GM23248 (cell line): ENCODE measurements at regions not wholly inside any gene's neighbourhood (a gene's known extent, or its start where the extent isn't known, plus 50 kb on each side); places are given as distances from the start of the nearest gene placed in this dataset.

Experiments
- DNase-seq: peaks from one replicate; pipeline ENCODE4 v3.0.0-alpha.2; 2015
- H2AFZ ChIP-seq: fragments of 200-600 bp; sonication (generic); 2 replicates; pipeline ENCODE4 v1.6.1; 2016; ENCODE audit warnings: antibody characterized with exemption
- H3F3A ChIP-seq: fragments of 200-600 bp; sonication (generic); 2 replicates; pipeline ENCODE4 v1.6.1; 2016; ENCODE audit warnings: mild to moderate bottlenecking, antibody characterized with exemption, mixed run types; ENCODE audit not compliant: insufficient read depth
- H3K27ac ChIP-seq: fragments of 200-600 bp; sonication (generic); 2 replicates; pipeline ENCODE4 v1.5.1; 2016; ENCODE audit warnings: mild to moderate bottlenecking
- H3K27me3 ChIP-seq: fragments of 200-600 bp; sonication (generic); replicated peaks from 2 replicates; pipeline ENCODE4 v1.6.1; 2016; ENCODE audit warnings: mild to moderate bottlenecking; ENCODE audit not compliant: insufficient read depth
- H3K36me3 ChIP-seq: fragments of 200-600 bp; sonication (generic); 2 replicates; pipeline ENCODE4 v1.6.1; 2016; ENCODE audit warnings: low read depth, mild to moderate bottlenecking
- H3K4me1 ChIP-seq: fragments of 200-600 bp; sonication (generic); 2 replicates; pipeline ENCODE4 v1.6.1; 2016; ENCODE audit warnings: mild to moderate bottlenecking; ENCODE audit not compliant: insufficient read depth
- H3K4me2 ChIP-seq: fragments of 200-600 bp; sonication (generic); one replicate; pipeline ENCODE4 v1.6.1; 2016; ENCODE audit warnings: mild to moderate bottlenecking; ENCODE audit not compliant: unreplicated experiment
- H3K4me3 ChIP-seq: fragments of 200-600 bp; sonication (generic); 2 replicates; pipeline ENCODE4 v1.5.1; 2016; ENCODE audit warnings: mild to moderate bottlenecking
- H3K79me2 ChIP-seq: fragments of 200-600 bp; sonication (generic); 2 replicates; pipeline ENCODE4 v1.6.1; 2016; ENCODE audit warnings: mild to moderate bottlenecking; ENCODE audit not compliant: insufficient read depth
- H3K9ac ChIP-seq: fragments of 200-600 bp; sonication (generic); 2 replicates; pipeline ENCODE4 v1.6.1; 2016; ENCODE audit warnings: mild to moderate bottlenecking
- H3K9me2 ChIP-seq: fragments of 200-600 bp; sonication (generic); 2 replicates; pipeline ENCODE4 v1.6.1; 2016; ENCODE audit warnings: mixed run types, mild to moderate bottlenecking, moderate library complexity; ENCODE audit not compliant: insufficient read depth
- H3K9me3 ChIP-seq: fragments of 200-600 bp; sonication (generic); one replicate; pipeline ENCODE4 v1.6.1; 2017; ENCODE audit warnings: low read depth
- H4K20me1 ChIP-seq: fragments of 200-600 bp; sonication (generic); 2 replicates; pipeline ENCODE4 v1.6.0; 2016; ENCODE audit not compliant: insufficient read depth
- EZH2 ChIP-seq: fragments of 200-600 bp; sonication (generic); IDR thresholded peaks from 2 replicates; pipeline ENCODE4 v1.6.1; 2018; ENCODE audit warnings: antibody characterized with exemption, mild to moderate bottlenecking; ENCODE audit not compliant: insufficient read depth, poor library complexity, severe bottlenecking
- EZH2phosphoT487 ChIP-seq: fragments of 200-600 bp; sonication (generic); IDR thresholded peaks from 2 replicates; pipeline ENCODE4 v1.6.1; 2018; ENCODE audit warnings: antibody characterized with exemption, moderate library complexity, mild to moderate bottlenecking, low read depth; ENCODE audit not compliant: insufficient read depth
- WGBS, 2 experiments: methylation state at CpG; one replicate each; pipeline ENCODE4 v1.1.6; 2015 to 2017; ENCODE audit warnings: low lambda C conversion rate in 2 of 2, low coverage in 1 of 2; ENCODE audit errors: missing lambda C conversion rate in 2 of 2; 5-methylcytosine and 5-hydroxymethylcytosine counted together
- in situ Hi-C: fragments of 300-500 bp; cut with MboI; formaldehyde crosslinking; loops from 2 replicates; pipeline ENCODE4 v1.15.0; 2020

- H3K4me1 ChIP-seq, result peaks cover 41% of the 10 kb centered on the region
- no peak overlapping the region for H3K4me2 ChIP-seq
- TF ChIP-seq EZH2phosphoT487, result no peak
- no peak for TF ChIP-seq EZH2
- WGBS, 2 experiments, result 69 to 74% methylated on average over 1 of the region's 1 CpG
- H3K27me3 ChIP-seq, result no peaks in the 10 kb centered on the region
- H4K20me1 ChIP-seq, result no peaks in the 10 kb centered on the region
- in situ Hi-C loops, result no loop called here
- no peak for DNase-seq
- no peaks in the 10 kb centered on the region for H3K9me3 ChIP-seq
- no peak overlapping the region for H2AFZ ChIP-seq
- H3K9me2 ChIP-seq, result no peaks in the 10 kb centered on the region
- no peaks in the 10 kb centered on the region for H3K36me3 ChIP-seq
- H3K9ac ChIP-seq, result no peak overlapping the region
- H3K27ac ChIP-seq, result no peak overlapping the region
- H3F3A ChIP-seq, result peaks cover 29% of the 10 kb centered on the region
- no peak overlapping the region for H3K4me3 ChIP-seq
- H3K79me2 ChIP-seq, result no peaks in the 10 kb centered on the region
Measured at GRCh38 chr12:102569803-102570202, 89.4 kb upstream of the IGF1 start.

GRCh38 chr12:102568276-102568675 lies 87.9 kb upstream of the IGF1 start:
- peak overlapping the region; percentile 1 for H3K4me2 ChIP-seq
- H3K4me3 ChIP-seq, result no peak overlapping the region
- no peaks in the 10 kb centered on the region for H4K20me1 ChIP-seq
- no peaks in the 10 kb centered on the region for H3K9me2 ChIP-seq
- H3K27ac ChIP-seq, result peak overlapping the region; percentile 78
- in situ Hi-C loops, result no loop called here
- TF ChIP-seq EZH2phosphoT487 (no peak), EZH2 (no peak)
- H3K36me3 ChIP-seq, result no peaks in the 10 kb centered on the region
- WGBS, 2 experiments, result 29 to 36% methylated on average over 4 of the region's 4 CpGs
- H3F3A ChIP-seq, result peaks cover 29% of the 10 kb centered on the region
- H3K4me1 ChIP-seq, result peaks cover 39% of the 10 kb centered on the region
- H3K79me2 ChIP-seq, result no peaks in the 10 kb centered on the region
- peak overlapping the region; percentile 70 for H2AFZ ChIP-seq
- DNase-seq, result no peak
- no peaks in the 10 kb centered on the region for H3K9me3 ChIP-seq
- H3K9ac ChIP-seq, result no peak overlapping the region
- H3K27me3 ChIP-seq, result no peaks in the 10 kb centered on the region

GRCh38 chr12:102567031-102567985 lies 86.9 kb upstream of the IGF1 start:
- Histone ChIP-seq H3K4me1 (peaks cover 37% of the 10 kb centered on the region), H3K9me3 (no peaks in the 10 kb centered on the region), H3K79me2 (no peaks in the 10 kb centered on the region), H3F3A (peaks cover 29% of the 10 kb centered on the region), H3K4me3 (peak overlapping the region; percentile 34), H3K36me3 (no peaks in the 10 kb centered on the region), H3K9me2 (no peaks in the 10 kb centered on the region), H2AFZ (peak overlapping the region; percentile 70), H3K9ac (peak overlapping the region; percentile 38; the same call in 1 of the 2 replicates), H3K4me2 (peak overlapping the region; percentile 49), H3K27ac (peak overlapping the region; percentile 78), H3K27me3 (no peaks in the 10 kb centered on the region), H4K20me1 (no peaks in the 10 kb centered on the region)
- DNase-seq, result peak; percentile 82
- WGBS, 2 experiments, result 61 to 62% methylated on average over 6 of the region's 6 CpGs
- no peak for TF ChIP-seq EZH2
- TF ChIP-seq EZH2phosphoT487, result no peak
- in situ Hi-C loops, result no loop called here

DNA sequence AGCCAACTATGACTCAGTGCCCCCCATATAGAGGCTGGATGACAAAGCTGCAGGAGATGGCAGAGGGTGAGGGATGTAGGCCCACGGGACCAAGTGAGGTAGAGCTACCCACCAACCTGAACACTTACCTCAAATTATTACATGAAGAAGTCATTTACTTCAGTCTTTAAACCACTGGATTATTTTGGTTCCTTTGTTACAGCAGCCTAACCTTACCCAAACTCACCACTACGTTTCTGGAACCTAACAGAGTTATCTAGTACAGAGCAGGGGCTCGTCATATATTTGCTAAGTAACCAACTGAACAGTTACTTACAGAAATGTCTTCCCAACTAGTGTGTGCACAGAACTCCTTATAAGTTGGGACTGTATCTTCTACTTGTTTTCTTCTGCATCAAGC lies 85.2 kb upstream of the IGF1 start:
- H3K4me3 ChIP-seq, result no peak overlapping the region
- TF ChIP-seq EZH2phosphoT487 (no peak), EZH2 (no peak)
- H3K27me3 ChIP-seq, result no peaks in the 10 kb centered on the region
- no peaks in the 10 kb centered on the region for H3K79me2 ChIP-seq
- in situ Hi-C loops, result no loop called here
- no peak overlapping the region for H3K9ac ChIP-seq
- H3K27ac ChIP-seq, result no peak overlapping the region
- WGBS, 2 experiments, result 91 to 94% methylated on average over 3 of the region's 3 CpGs
- no peaks in the 10 kb centered on the region for H3K36me3 ChIP-seq
- no peak overlapping the region for H2AFZ ChIP-seq
- peaks cover 29% of the 10 kb centered on the region for H3F3A ChIP-seq
- H3K9me3 ChIP-seq, result no peaks in the 10 kb centered on the region
- H3K4me2 ChIP-seq, result no peak overlapping the region
- no peaks in the 10 kb centered on the region for H4K20me1 ChIP-seq
- H3K9me2 ChIP-seq, result no peaks in the 10 kb centered on the region
- DNase-seq, result no peak
- peaks cover 34% of the 10 kb centered on the region for H3K4me1 ChIP-seq
